IMR-90 (cell line): ENCODE measurements at regions not wholly inside any gene's neighbourhood (a gene's known extent, or its start where the extent isn't known, plus 50 kb on each side); places are given as distances from the start of the nearest gene placed in this dataset.

ENCODE experiments used
- BHLHE40 ChIP-seq: fragments of 150-350 bp; IDR thresholded peaks from 2 replicates; pipeline ENCODE4 v1.6.1; 2016; ENCODE audit warnings: mild to moderate bottlenecking, low read depth, low read length
- CEBPB ChIP-seq: IDR thresholded peaks from 2 replicates; pipeline ENCODE4 v1.6.1; 2012; ENCODE audit warnings: low read depth, low read length, improper control_type of control experiment
- CHD1 ChIP-seq: IDR thresholded peaks from 2 replicates; pipeline ENCODE4 v1.6.1; 2012; ENCODE audit warnings: low read depth, low read length, improper control_type of control experiment
- CTCF ChIP-seq: conservative IDR thresholded peaks from 2 replicates; pipeline ENCODE4 v1.5.1; 2012; ENCODE audit warnings: mild to moderate bottlenecking, low read depth, low read length, improper control_type of control experiment
- FOS ChIP-seq: fragments of 150-350 bp; IDR thresholded peaks from 2 replicates; pipeline ENCODE4 v1.6.1; 2016; ENCODE audit warnings: low read depth, low read length
- MAZ ChIP-seq: IDR thresholded peaks from 2 replicates; pipeline ENCODE4 v1.6.1; 2012; ENCODE audit warnings: low read depth, mild to moderate bottlenecking, low read length, improper control_type of control experiment, moderate library complexity, borderline replicate concordance
- NFE2L2 ChIP-seq: fragments of 150-350 bp; IDR thresholded peaks from 2 replicates; pipeline ENCODE4 v1.6.1; 2016; ENCODE audit warnings: low read depth, mild to moderate bottlenecking, low read length
- POLR2A ChIP-seq: IDR thresholded peaks from 2 replicates; pipeline ENCODE4 v1.6.1; 2012; ENCODE audit warnings: mild to moderate bottlenecking, low read depth, low read length
- RAD21 ChIP-seq: IDR thresholded peaks from 2 replicates; pipeline ENCODE4 v1.6.1; 2012; ENCODE audit warnings: low read length, improper control_type of control experiment
- RCOR1 ChIP-seq: IDR thresholded peaks from 2 replicates; pipeline ENCODE4 v1.6.1; 2012; ENCODE audit warnings: mild to moderate bottlenecking, low read length, improper control_type of control experiment; ENCODE audit not compliant: insufficient replicate concordance
- RFX5 ChIP-seq: IDR thresholded peaks from 2 replicates; pipeline ENCODE4 v1.8.0; 2012; ENCODE audit warnings: low read depth, mild to moderate bottlenecking, low read length, moderate library complexity
- SMC3 ChIP-seq: fragments of 150-350 bp; IDR thresholded peaks from 2 replicates; pipeline ENCODE4 v1.6.1; 2016; ENCODE audit warnings: low read depth, mild to moderate bottlenecking, antibody characterized with exemption, low read length, moderate library complexity
- USF2 ChIP-seq: fragments of 150-350 bp; IDR thresholded peaks from 2 replicates; pipeline ENCODE4 v1.6.1; 2017; ENCODE audit warnings: mild to moderate bottlenecking, antibody characterized with exemption, low read length, low read depth
- TF ChIP-seq, protein P1 (sequence below): fragments of 150-350 bp; IDR thresholded peaks from 2 replicates; pipeline ENCODE4 v1.6.1; 2016; ENCODE audit warnings: low read depth, mild to moderate bottlenecking, low read length, moderate library complexity, borderline replicate concordance

- no peak for TF ChIP-seq USF2
- TF ChIP-seq POLR2A: no peak
- no peak for TF ChIP-seq CTCF
- no peak for TF ChIP-seq RCOR1
- TF ChIP-seq, protein P1, sequence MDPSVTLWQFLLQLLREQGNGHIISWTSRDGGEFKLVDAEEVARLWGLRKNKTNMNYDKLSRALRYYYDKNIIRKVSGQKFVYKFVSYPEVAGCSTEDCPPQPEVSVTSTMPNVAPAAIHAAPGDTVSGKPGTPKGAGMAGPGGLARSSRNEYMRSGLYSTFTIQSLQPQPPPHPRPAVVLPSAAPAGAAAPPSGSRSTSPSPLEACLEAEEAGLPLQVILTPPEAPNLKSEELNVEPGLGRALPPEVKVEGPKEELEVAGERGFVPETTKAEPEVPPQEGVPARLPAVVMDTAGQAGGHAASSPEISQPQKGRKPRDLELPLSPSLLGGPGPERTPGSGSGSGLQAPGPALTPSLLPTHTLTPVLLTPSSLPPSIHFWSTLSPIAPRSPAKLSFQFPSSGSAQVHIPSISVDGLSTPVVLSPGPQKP: no peak
- TF ChIP-seq RAD21: no peak
- no peak for TF ChIP-seq MAZ
- TF ChIP-seq BHLHE40: no peak
- TF ChIP-seq NFE2L2: no peak
- TF ChIP-seq FOS: no peak
- no peak for TF ChIP-seq CEBPB
- TF ChIP-seq CHD1: no peak
- TF ChIP-seq RFX5: no peak
- TF ChIP-seq SMC3: no peak
These were observed 191.3 kb upstream of the PWP1 start for GRCh38 chr12:107494331-107494730.
